Effector CD8-positive, alpha-beta T cell (primary cell): ENCODE measurements at regions not wholly inside any gene's neighbourhood (a gene's known extent, or its start where the extent isn't known, plus 50 kb on each side); places are given as distances from the start of the nearest gene placed in this dataset.

Experiments
- DNase-seq: peaks from one replicate; lab custom pipeline; 2025; lab: John Stamatoyannopoulos, UW

DNA sequence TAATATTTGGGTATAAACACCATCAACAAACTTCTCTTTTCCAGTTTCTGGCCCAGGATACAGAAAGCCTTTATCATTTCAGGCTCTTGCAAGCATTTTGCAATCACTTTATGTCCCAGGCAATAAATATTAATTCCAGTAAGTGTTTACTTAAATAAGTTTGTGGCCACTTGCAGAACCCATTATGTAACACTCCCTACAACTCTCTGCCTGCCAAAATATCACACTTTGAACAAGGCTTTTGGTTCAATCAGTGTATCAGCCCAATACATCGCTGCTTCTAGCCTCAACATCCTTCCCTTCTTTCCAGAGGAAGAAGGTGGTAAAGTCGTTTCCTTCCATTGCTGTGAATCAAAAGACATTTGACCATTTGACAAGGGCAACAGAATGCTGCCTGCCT is 203.0 kb upstream of the USP25 start:
- DNase-seq = no peak

GRCh38 chr21:15528346-15528745 is 201.4 kb upstream of the USP25 start:
- DNase-seq = no peak

GRCh38 chr21:15531986-15532385 is 197.8 kb upstream of the USP25 start:
- DNase-seq = no peak

- DNase-seq = no peak
These were observed 196.2 kb upstream of the USP25 start for GRCh38 chr21:15533618-15534017.

DNA sequence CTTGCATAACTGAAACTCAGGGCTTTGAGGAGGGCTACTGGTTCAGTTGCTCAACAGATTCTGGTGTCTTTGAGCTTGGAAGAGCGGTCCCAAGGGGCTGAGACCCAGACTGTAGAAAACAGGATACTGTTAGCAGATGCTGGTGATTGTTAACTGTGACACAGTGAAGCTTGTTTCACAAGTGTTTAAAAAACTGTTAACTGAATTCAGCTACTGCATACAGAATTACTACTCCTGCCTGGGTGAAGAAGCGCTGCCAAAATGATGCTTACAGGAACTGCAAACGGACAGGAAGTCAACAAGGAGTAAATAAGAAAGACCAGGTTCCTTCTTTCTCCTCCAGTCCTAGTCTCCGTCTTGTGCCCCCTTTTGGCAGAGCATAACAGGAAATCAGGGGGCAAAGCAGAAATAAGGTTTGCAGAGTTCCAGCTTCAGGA is 195.3 kb upstream of the USP25 start:
- DNase-seq = no peak

GRCh38 chr21:15539376-15539775 is 190.4 kb upstream of the USP25 start:
- no peak for DNase-seq

DNA sequence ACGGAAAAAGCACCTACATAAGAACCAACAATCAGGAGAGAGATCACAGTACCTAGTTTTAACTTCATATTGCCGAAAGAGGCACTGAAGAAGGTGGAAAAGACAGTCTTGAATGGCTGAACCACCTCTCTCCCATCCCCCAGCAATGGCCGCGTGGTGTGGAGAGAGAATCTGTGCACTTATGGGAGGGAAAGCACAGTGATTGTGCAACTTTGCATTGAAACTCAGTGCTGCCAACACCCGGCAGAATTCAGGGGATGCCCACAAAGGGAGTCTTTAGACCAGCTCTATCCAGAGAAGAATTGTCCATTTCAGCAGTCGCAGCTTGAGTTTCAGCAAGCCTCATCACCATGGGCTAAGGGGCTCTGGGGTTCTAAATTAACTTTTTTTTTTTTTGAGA is 186.3 kb upstream of the USP25 start:
- DNase-seq = no peak

GRCh38 chr21:15549671-15550070 is 180.1 kb upstream of the USP25 start:
- no peak for DNase-seq

DNA sequence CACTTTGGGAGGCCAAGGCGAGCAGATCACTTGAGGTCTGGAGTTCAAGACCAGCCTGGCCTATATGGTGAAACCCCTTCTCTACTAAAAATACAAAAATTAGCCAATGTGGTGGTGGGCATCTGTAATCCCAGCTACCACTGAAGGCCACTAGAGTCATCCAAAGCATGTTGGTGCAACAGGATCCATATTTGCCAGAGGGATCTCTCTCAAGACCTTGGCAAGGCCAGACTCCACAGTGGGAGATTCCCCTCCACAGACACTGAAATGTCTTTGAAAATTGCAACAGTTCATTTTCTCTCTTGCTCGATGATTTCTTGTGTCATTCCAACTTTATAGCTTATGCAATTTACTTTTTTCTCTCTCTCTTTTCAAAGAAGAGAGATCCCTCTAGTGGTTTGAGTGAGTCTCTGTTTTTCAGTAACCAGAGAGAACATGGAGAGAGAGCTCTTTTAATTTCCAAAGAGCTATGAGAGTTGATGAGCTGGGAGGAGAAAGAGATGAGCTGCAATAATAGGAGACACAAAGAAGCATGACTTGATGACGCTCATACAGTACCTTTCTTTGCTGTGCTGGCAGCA is 176.8 kb upstream of the USP25 start:
- no peak for DNase-seq

DNA sequence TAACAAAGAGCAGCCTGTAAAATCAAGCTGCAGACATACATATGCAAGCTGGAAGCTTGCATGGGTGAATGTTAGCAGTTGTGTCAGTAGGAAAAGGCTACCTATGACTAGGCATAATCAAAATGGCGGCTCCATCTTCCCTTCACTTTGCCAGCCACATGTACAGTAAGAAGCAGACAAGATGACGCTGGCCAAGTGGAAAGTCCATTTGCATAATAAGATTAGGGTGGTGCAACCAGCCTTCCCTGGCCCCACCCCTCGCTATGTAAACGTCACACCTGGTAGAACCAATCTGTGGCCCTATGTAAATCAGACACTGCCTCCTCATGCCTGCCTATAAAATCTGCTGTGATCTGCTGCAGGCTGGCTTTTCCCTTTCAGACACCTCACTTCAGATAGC is 171.9 kb upstream of the USP25 start:
- no peak for DNase-seq

- DNase-seq = no peak
These were observed 170.9 kb upstream of the USP25 start for GRCh38 chr21:15558884-15559283.

DNA sequence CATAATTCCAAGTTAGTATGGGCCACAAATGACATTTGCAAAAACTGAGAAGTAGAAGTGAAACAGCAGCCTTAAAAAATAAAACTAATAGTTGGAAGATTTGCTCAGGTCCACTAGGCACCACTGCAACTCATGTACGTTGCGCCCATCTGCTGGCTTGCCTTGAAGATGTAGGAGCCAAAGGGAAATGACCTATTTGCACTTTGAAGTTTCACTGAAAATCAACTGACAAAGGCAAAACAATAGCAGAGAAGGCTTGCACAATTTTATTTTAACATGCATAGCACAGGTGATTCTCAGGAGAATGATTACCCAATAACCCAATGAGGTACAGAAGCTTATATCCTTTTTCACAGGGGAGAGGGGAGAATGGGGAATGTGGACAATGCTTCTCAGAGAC is 170.1 kb upstream of the USP25 start:
- DNase-seq = no peak

GRCh38 chr21:15560383-15561056 is 169.3 kb upstream of the USP25 start:
- DNase-seq = no peak

DNA sequence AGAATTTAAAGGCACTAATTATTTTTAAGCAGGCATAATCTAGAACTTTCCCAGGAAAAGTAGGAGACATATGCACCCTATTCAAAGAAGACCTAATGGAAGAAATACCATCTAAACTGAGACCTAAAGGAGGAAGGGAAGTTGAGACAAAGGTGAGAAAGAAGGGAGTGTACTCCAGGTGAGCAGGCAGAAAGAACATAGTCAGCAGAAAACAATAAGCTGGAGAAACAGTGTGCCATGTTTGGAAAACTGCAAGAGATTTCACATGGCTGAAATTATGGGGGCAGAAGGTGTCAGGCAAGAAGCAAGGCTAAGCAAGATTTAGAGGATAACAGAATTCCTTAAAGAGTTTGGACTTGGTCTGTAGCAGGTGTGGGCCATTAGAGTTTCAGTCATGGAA is 167.0 kb upstream of the USP25 start:
- no peak for DNase-seq

DNA sequence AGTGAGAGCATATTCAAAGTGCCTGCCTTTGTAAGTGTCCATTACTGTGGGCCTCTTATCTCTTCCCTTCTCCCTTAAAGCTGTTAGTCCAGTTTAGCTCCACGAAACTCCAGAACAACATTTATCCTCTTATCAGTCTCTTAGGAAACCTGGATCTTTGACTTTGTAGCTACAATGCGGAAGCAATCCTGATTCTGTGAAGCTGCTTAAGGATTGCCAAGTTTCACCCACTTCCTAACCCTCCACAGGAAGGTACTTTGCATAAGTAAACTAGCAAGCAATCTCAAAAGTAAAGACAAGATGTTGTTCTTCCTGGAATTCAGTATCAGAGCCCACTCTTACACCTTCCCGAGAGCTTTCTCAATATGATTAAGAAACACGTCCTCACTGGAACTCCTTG is 164.9 kb upstream of the USP25 start:
- DNase-seq = no peak

GRCh38 chr21:15566703-15567102 is 163.1 kb upstream of the USP25 start:
- DNase-seq = no peak

GRCh38 chr21:15567191-15567590 is 162.6 kb upstream of the USP25 start:
- DNase-seq = no peak

- no peak for DNase-seq
These were observed 161.3 kb upstream of the USP25 start for GRCh38 chr21:15568516-15568915.

DNA sequence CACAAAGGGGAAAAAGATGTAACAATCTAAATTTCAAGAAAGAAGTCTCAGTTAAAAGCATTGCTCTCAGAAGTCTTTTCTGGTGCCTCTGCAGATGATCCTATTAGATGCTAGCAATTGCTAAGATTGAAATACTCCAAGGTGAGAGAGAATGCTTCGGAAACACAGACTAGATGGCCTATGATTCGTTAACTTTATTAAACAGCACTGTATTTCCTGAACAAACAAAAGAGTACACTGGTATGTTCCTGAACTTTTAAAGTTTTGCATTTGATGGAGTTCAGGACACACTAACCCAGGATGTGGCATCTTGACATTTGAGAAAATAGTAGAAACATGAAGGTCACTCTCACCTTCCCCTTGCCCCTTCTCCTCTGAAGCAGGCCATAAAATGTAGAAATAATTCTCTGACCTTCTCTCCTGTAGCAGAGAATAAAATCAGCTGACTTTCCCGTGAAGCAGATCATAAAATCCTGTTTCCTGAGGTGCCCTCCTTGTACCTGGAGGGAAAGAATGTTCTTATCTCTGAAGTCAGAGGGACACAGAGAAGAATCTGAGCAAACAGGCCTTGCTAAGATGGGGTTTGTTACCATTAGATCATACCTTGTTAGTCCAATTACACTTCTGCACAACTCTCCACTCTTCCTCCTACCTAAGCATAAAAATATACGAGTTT is 142.9 kb upstream of the USP25 start:
- DNase-seq = no peak

DNA sequence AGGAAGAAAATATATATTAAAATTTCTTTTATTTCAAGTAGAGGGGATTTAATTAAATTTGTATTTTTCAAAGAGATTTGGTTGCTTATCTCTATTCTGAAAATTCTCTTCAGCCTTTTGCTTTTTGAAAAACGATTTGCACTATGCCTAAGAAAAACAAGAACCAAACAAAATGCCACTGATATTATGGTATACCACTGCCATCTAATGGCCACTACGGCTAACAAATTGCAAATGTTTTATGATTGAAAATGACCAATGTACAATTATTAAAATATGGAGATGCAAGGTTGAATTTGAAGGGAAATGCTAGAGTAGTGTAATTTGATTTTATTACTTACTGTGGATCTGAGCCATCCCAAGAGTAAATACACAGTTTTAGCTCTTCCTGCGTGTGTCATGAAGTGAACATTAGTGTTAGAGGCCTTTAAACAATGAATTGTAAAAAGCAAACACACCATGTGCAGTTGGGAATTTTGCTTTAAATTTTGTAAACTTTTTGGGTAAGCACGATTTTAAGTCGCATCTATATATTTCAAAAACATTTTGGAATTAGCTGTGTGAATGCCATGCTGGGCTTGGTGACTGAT is 137.4 kb upstream of the USP25 start:
- no peak for DNase-seq

DNA sequence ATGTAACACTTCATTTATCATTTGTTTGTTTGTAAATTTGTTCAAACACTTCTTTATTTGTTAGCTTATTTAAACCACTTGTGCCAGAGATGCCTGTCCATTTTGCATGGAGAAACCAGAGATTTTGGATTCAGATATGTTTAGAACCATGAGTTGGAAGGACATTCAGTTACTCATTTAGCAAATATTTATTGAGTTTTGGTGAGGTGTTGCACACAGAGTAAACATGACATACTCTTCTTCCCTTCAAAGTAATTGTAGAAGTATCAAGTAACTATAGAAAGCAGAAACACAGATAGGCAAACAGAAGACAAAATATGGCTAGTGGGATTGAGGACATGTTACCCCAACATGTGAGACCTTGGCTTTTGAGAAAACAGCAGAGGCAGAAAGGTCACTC is 136.8 kb upstream of the USP25 start:
- DNase-seq = no peak

- DNase-seq = no peak
These were observed 128.4 kb upstream of the USP25 start for GRCh38 chr21:15601390-15601789.

DNA sequence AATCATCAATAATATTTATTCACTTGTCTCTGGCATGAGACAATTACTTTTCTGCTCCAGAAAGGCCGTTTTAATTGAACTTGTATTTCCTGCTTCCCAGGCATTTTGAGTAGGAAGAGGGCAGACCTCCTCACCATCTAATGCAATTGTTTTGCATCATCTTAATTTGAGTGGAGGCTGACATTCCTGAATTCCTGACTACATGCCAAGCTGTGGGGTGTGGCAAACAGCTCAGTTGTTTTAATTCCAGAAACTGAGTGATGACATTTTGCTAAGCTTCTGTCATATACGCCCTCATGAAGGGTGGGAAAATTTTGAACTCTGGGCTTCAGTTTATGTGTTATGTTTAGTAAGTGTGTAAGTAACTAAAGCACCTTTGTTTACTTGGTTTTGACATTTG is 125.4 kb upstream of the USP25 start:
- no peak for DNase-seq
